ENCODE measurements at regions not wholly inside any gene's neighbourhood (a gene's known extent, or its start where the extent isn't known, plus 50 kb on each side); places are given as distances from the start of the nearest gene placed in this dataset.

DNA sequence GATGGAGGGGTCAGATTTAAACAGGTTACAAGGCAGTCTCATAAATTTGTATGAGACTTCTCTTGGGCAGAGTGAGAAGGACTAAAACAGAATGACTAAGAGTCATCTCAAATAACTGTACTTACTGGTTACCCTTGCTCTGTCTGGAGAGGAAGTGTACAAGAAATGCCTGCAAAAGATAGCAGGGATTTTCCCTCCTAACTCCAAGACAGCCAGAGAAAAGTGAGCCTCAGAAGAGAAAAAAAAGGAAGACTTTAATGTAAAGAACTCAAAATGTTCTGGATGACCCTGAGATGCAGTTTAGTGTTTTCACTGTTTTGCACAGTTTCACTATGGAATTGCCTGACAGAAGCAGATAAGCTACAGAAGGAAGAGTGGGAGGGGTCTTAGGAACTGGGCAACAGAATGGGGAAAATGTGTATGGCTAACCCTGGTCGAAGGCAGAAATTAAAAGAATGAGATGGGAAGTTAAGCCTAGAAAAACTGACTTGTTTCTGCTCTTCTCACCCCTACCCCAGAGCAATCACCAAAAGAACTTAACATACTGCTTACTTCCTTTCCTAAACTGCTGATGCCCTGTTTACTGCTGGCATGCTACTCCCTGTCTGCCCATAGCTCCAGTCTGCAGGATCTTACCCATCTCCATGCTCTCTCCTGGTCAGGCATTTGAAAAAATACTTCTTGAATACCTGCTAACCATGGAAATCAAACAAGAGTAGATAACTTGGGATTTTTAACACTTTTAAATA lies 98.1 kb upstream of the MARCKS start:
- TF ChIP-seq, protein P1, sequence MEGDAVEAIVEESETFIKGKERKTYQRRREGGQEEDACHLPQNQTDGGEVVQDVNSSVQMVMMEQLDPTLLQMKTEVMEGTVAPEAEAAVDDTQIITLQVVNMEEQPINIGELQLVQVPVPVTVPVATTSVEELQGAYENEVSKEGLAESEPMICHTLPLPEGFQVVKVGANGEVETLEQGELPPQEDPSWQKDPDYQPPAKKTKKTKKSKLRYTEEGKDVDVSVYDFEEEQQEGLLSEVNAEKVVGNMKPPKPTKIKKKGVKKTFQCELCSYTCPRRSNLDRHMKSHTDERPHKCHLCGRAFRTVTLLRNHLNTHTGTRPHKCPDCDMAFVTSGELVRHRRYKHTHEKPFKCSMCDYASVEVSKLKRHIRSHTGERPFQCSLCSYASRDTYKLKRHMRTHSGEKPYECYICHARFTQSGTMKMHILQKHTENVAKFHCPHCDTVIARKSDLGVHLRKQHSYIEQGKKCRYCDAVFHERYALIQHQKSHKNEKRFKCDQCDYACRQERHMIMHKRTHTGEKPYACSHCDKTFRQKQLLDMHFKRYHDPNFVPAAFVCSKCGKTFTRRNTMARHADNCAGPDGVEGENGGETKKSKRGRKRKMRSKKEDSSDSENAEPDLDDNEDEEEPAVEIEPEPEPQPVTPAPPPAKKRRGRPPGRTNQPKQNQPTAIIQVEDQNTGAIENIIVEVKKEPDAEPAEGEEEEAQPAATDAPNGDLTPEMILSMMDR (IDR thresholded peaks at IDR 0.05; ENCODE audit: low read depth, low read length), result no peak
- TF ChIP-seq MYC (IDR thresholded peaks at IDR 0.05; ENCODE audit: low read depth, low read length), result no peak
- TF ChIP-seq, protein P2, sequence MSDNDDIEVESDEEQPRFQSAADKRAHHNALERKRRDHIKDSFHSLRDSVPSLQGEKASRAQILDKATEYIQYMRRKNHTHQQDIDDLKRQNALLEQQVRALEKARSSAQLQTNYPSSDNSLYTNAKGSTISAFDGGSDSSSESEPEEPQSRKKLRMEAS (IDR thresholded peaks at IDR 0.05; ENCODE audit: low read depth, low read length), result no peak

Measured in NB4 (cell line).